ENCODE measurements at regions not wholly inside any gene's neighbourhood (a gene's known extent, or its start where the extent isn't known, plus 50 kb on each side); places are given as distances from the start of the nearest gene placed in this dataset.

GRCh38 chr11:87861030-87861429 is 314.2 kb downstream of the RAB38 start:
- no peak overlapping the region for H3K4me3 ChIP-seq (ENCODE audit: low read length)
- TF ChIP-seq CTCF (conservative IDR thresholded peaks at IDR 0.05; ENCODE audit: low read depth, low read length): no peak
- DNase-seq (ENCODE audit: low read depth): no peak

GRCh38 chr11:87859636-87860035 is 315.6 kb downstream of the RAB38 start:
- no peak for TF ChIP-seq CTCF (conservative IDR thresholded peaks at IDR 0.05; ENCODE audit: low read depth, low read length)
- no peak overlapping the region for H3K4me3 ChIP-seq (ENCODE audit: low read length)
- DNase-seq (ENCODE audit: low read depth): peak; percentile 96

GRCh38 chr11:87851827-87852226 is 323.4 kb downstream of the RAB38 start:
- TF ChIP-seq CTCF (conservative IDR thresholded peaks at IDR 0.05; ENCODE audit: low read depth, low read length): no peak
- no peak overlapping the region for H3K4me3 ChIP-seq (ENCODE audit: low read length)
- DNase-seq (ENCODE audit: low read depth): no peak

- DNase-seq (ENCODE audit: low read depth): peak; percentile 82
- no peak overlapping the region for H3K4me3 ChIP-seq (ENCODE audit: low read length)
- TF ChIP-seq CTCF (conservative IDR thresholded peaks at IDR 0.05; ENCODE audit: low read depth, low read length): no peak
Measured at GRCh38 chr11:87851234-87851633, 324.0 kb downstream of the RAB38 start.

- no peak for TF ChIP-seq CTCF (conservative IDR thresholded peaks at IDR 0.05; ENCODE audit: low read depth, low read length)
Measured at GRCh38 chr11:87849216-87849615, 326.0 kb downstream of the RAB38 start.

GRCh38 chr11:87840786-87841185 is 334.5 kb downstream of the RAB38 start:
- TF ChIP-seq CTCF (conservative IDR thresholded peaks at IDR 0.05; ENCODE audit: low read depth, low read length): no peak
- H3K4me3 ChIP-seq (ENCODE audit: low read length): no peak overlapping the region
- peak; percentile 35 for DNase-seq (ENCODE audit: low read depth)

More at GRCh38 chr11:87849216-87849615, 326.0 kb downstream of the RAB38 start:
- H3K4me3 ChIP-seq (ENCODE audit: low read length): no peak overlapping the region
- DNase-seq (ENCODE audit: low read depth): no peak

GRCh38 chr11:87832211-87832610 is 343.0 kb downstream of the RAB38 start:
- TF ChIP-seq CTCF (conservative IDR thresholded peaks at IDR 0.05; ENCODE audit: low read depth, low read length): no peak
- no peak for DNase-seq (ENCODE audit: low read depth)
- H3K4me3 ChIP-seq (ENCODE audit: low read length): no peak overlapping the region
